Hypothalamus (tissue), 51 donors: ENCODE measurements at regions not wholly inside any gene's neighbourhood (a gene's known extent, or its start where the extent isn't known, plus 50 kb on each side); places are given as distances from the start of the nearest gene placed in this dataset.
"Not testable (repeated sequence)": the region's sequence is repeated elsewhere in the genome, so short reads cannot be mapped to it uniquely, and the experiment has no call there.

Experiments used
- DNase-seq, 51 donors: peaks; one replicate each; lab custom pipeline; 2025; lab: John Stamatoyannopoulos, UW

- no peak for DNase-seq
Measured at GRCh38 chr4:66766557-66766956, 778.7 kb downstream of the CENPC start.

- DNase-seq: no peak
Measured at GRCh38 chr4:66750273-66750672, 795.0 kb downstream of the CENPC start.

GRCh38 chr4:66746918-66747317 lies 798.4 kb downstream of the CENPC start:
- DNase-seq: not testable (repeated sequence)

GRCh38 chr4:66741081-66741480 lies 804.2 kb downstream of the CENPC start:
- DNase-seq: no peak

GRCh38 chr4:66736606-66737005 lies 808.7 kb downstream of the CENPC start:
- DNase-seq: peak in 18 of 51 donors; percentile 0 to 53 (median 12)

- DNase-seq: no peak
Measured at GRCh38 chr4:66728280-66728679, 817.0 kb downstream of the CENPC start.

GRCh38 chr4:66712301-66712921 lies 832.9 kb downstream of the CENPC start:
- DNase-seq: not testable (repeated sequence)

GRCh38 chr4:66704243-66704642 lies 841.1 kb downstream of the CENPC start:
- DNase-seq: no peak

- DNase-seq: no peak
Measured at GRCh38 chr4:66694739-66695138, 850.6 kb downstream of the CENPC start.

- DNase-seq: no peak
Measured at GRCh38 chr4:66693694-66694093, 851.6 kb downstream of the CENPC start.

GRCh38 chr4:66691101-66691500 lies 854.2 kb downstream of the CENPC start:
- no peak for DNase-seq

GRCh38 chr4:66688674-66689073 lies 856.6 kb downstream of the CENPC start:
- DNase-seq: no peak

GRCh38 chr4:66687459-66687858 lies 857.8 kb downstream of the CENPC start:
- no peak for DNase-seq

GRCh38 chr4:66681962-66682361 lies 863.3 kb downstream of the CENPC start:
- DNase-seq: no peak

GRCh38 chr4:66667249-66667648 lies 878.1 kb downstream of the CENPC start:
- no peak for DNase-seq

- no peak for DNase-seq
Measured at GRCh38 chr4:66662620-66663019, 882.7 kb downstream of the CENPC start.

- no peak for DNase-seq
Measured at GRCh38 chr4:66658809-66659208, 886.5 kb downstream of the CENPC start.

- no peak for DNase-seq
Measured at GRCh38 chr4:66655505-66655904, 889.8 kb downstream of the CENPC start.

- DNase-seq: no peak
Measured at GRCh38 chr4:66653937-66654336, 891.4 kb downstream of the CENPC start.

- no peak for DNase-seq
Measured at GRCh38 chr4:66649236-66649635, 896.1 kb downstream of the CENPC start.

GRCh38 chr4:66647926-66648325 lies 897.4 kb downstream of the CENPC start:
- DNase-seq: no peak

- DNase-seq: no peak
Measured at GRCh38 chr4:66647476-66647875, 897.8 kb downstream of the CENPC start.
